ENCODE measurements at regions not wholly inside any gene's neighbourhood (a gene's known extent, or its start where the extent isn't known, plus 50 kb on each side); places are given as distances from the start of the nearest gene placed in this dataset.

GRCh38 chr2:228533156-228533555, 351.7 kb upstream of the SPHKAP start:
- TF ChIP-seq POLR2A (IDR thresholded peaks at IDR 0.05) (no peak), CTCF (IDR thresholded peaks at IDR 0.05) (no peak)

All from body of pancreas (tissue), 4 donors.